Peyer's patch (tissue), 4 donors: ENCODE measurements at regions not wholly inside any gene's neighbourhood (a gene's known extent, or its start where the extent isn't known, plus 50 kb on each side); places are given as distances from the start of the nearest gene placed in this dataset.

ENCODE experiments used
- DNase-seq, 3 donors: peaks; one replicate each; pipeline ENCODE4 v3.0.0-alpha.2; 2017 to 2019
- H3K27ac ChIP-seq, 4 donors: fragments of 200-600 bp; sonication (generic); one replicate each; pipeline ENCODE4 v1.5.1; 2016 to 2019
- H3K27me3 ChIP-seq, 2 donors: fragments of 200-600 bp; sonication (generic); one replicate each; pipeline ENCODE4 v1.5.1; 2019
- H3K36me3 ChIP-seq, 3 donors: fragments of 200-600 bp; sonication (generic); one replicate each; pipeline ENCODE4 v1.5.1; 2016 to 2019
- H3K4me1 ChIP-seq, 4 donors: fragments of 200-600 bp; sonication (generic); one replicate each; pipeline ENCODE4 v1.5.1; 2016 to 2019
- H3K4me3 ChIP-seq, 4 donors: fragments of 200-600 bp; sonication (generic); 1 replicate in 3 of 4; 2 replicates in 1 of 4; pipeline ENCODE4 v1.5.1; 2016 to 2019; ENCODE audit warnings: mild to moderate bottlenecking in 1 of 4
- H3K9me3 ChIP-seq, 4 donors: fragments of 200-600 bp; sonication (generic); one replicate each; pipeline ENCODE4 v1.5.1; 2016 to 2019; ENCODE audit warnings: mild to moderate bottlenecking in 1 of 4
- CTCF ChIP-seq, 6 experiments: fragments of 450-650 bp in 4 of 6; fragments of 200-600 bp in 2 of 6; sonication (generic) in 1 of 6; IDR thresholded peaks; one replicate each; pipeline ENCODE4 v1.5.1; 2017 to 2019; ENCODE audit warnings: antibody characterized with exemption in 6 of 6, mild to moderate bottlenecking in 3 of 6, moderate library complexity in 1 of 6
- POLR2A ChIP-seq, 2 donors: fragments of 450-650 bp; IDR thresholded peaks; one replicate each; pipeline ENCODE4 v1.5.1; 2017; ENCODE audit warnings: antibody characterized with exemption in 2 of 2, mild to moderate bottlenecking in 2 of 2, moderate library complexity in 2 of 2

GRCh38 chr4:189081826-189082225 lies 858.8 kb upstream of the FRG1 start:
- Histone ChIP-seq H3K4me3 (no peak overlapping the region), H3K36me3 (no peaks in the 10 kb centered on the region), H3K4me1 (no peaks in the 10 kb centered on the region), H3K27ac (no peak overlapping the region), H3K27me3 (no peaks in the 10 kb centered on the region), H3K9me3 (no peaks in the 10 kb centered on the region)
- no peak for TF ChIP-seq CTCF (IDR thresholded peaks at IDR 0.05)
- no peak for TF ChIP-seq POLR2A (IDR thresholded peaks at IDR 0.05)
- DNase-seq, result no peak

- Histone ChIP-seq H3K4me1 (no peaks in the 10 kb centered on the region), H3K9me3 (no peaks in the 10 kb centered on the region), H3K36me3 (no peaks in the 10 kb centered on the region), H3K27ac (no peak overlapping the region), H3K27me3 (no peaks in the 10 kb centered on the region), H3K4me3 (no peak overlapping the region)
- TF ChIP-seq CTCF (IDR thresholded peaks at IDR 0.05) (no peak), POLR2A (IDR thresholded peaks at IDR 0.05) (no peak)
- no peak for DNase-seq
Measured at GRCh38 chr4:189083769-189084168, 856.9 kb upstream of the FRG1 start.

- no peak for DNase-seq
- no peaks in the 10 kb centered on the region for H3K36me3 ChIP-seq
- no peak overlapping the region for H3K4me3 ChIP-seq
- H3K4me1 ChIP-seq, result no peaks in the 10 kb centered on the region
- no peaks in the 10 kb centered on the region for H3K27me3 ChIP-seq
- TF ChIP-seq POLR2A (IDR thresholded peaks at IDR 0.05) (no peak), CTCF (IDR thresholded peaks at IDR 0.05) (no peak)
- no peaks in the 10 kb centered on the region for H3K9me3 ChIP-seq
- H3K27ac ChIP-seq, result no peak overlapping the region
Measured at GRCh38 chr4:189084671-189085070, 856.0 kb upstream of the FRG1 start.

- H3K27ac ChIP-seq, result no peak overlapping the region
- DNase-seq, result no peak
- no peak for TF ChIP-seq POLR2A (IDR thresholded peaks at IDR 0.05)
- no peak for TF ChIP-seq CTCF (IDR thresholded peaks at IDR 0.05)
- H3K4me1 ChIP-seq, result no peaks in the 10 kb centered on the region
- no peaks in the 10 kb centered on the region for H3K36me3 ChIP-seq
- no peak overlapping the region for H3K4me3 ChIP-seq
- H3K27me3 ChIP-seq, result no peaks in the 10 kb centered on the region
- no peaks in the 10 kb centered on the region for H3K9me3 ChIP-seq
Measured at GRCh38 chr4:189087971-189088370, 852.7 kb upstream of the FRG1 start.

GRCh38 chr4:189088780-189089179 lies 851.9 kb upstream of the FRG1 start:
- no peaks in the 10 kb centered on the region for H3K36me3 ChIP-seq
- DNase-seq, result no peak
- H3K27me3 ChIP-seq, result no peaks in the 10 kb centered on the region
- H3K27ac ChIP-seq, result no peak overlapping the region
- H3K9me3 ChIP-seq, result no peaks in the 10 kb centered on the region
- no peak for TF ChIP-seq POLR2A (IDR thresholded peaks at IDR 0.05)
- no peak for TF ChIP-seq CTCF (IDR thresholded peaks at IDR 0.05)
- no peaks in the 10 kb centered on the region for H3K4me1 ChIP-seq
- no peak overlapping the region for H3K4me3 ChIP-seq

- no peaks in the 10 kb centered on the region for H3K36me3 ChIP-seq
- TF ChIP-seq POLR2A (IDR thresholded peaks at IDR 0.05), result no peak
- no peak for TF ChIP-seq CTCF (IDR thresholded peaks at IDR 0.05)
- H3K4me1 ChIP-seq, result no peaks in the 10 kb centered on the region
- DNase-seq, result no peak
- no peaks in the 10 kb centered on the region for H3K27me3 ChIP-seq
- no peak overlapping the region for H3K4me3 ChIP-seq
- H3K9me3 ChIP-seq, result no peaks in the 10 kb centered on the region
- H3K27ac ChIP-seq, result no peak overlapping the region
Measured at GRCh38 chr4:189090174-189090814, 850.4 kb upstream of the FRG1 start.
